Panc1 (cell line): ENCODE measurements at regions not wholly inside any gene's neighbourhood (a gene's known extent, or its start where the extent isn't known, plus 50 kb on each side); places are given as distances from the start of the nearest gene placed in this dataset.

Source experiments
- ATAC-seq: fragments of 200-7000 bp; cut with Tn5 transposase; 2 replicates; pipeline ENCODE4 v1.9.1; 2020; ENCODE audit warnings: mild to moderate bottlenecking, moderate library complexity
- BruUV-seq: library from RNA; stranded (reverse); fragments of 400-500 nt; replicated peaks from 2 replicates; lab custom pipeline; 2021; lab: Mats Ljungman, UMichigan
- CTCF ChIA-PET: fragments of 300-600 bp; sonication (Branson Sonifier 250); formaldehyde crosslinking; loops from one replicate; lab custom pipeline; 2022; ENCODE audit warnings: antibody characterized with exemption; lab: Charles Lee
- POLR2A ChIA-PET: fragments of 300-600 bp; sonication (Branson Sonifier 250); formaldehyde crosslinking; loops from one replicate; lab custom pipeline; 2022; ENCODE audit warnings: antibody characterized with exemption; lab: Charles Lee
- DNase-seq: peaks from one replicate; pipeline ENCODE4 v3.0.0-alpha.2; 2010; ENCODE audit warnings: low read depth, low spot score
- H3K27ac ChIP-seq: 2 replicates; pipeline ENCODE4 v1.5.1; 2011; ENCODE audit warnings: mild to moderate bottlenecking, low read length, inconsistent platforms
- H3K27me3 ChIP-seq: fragments of 200-500 bp; sonication (Bioruptor generic); 2 replicates; pipeline ENCODE4 v1.6.0; 2014; ENCODE audit warnings: low read length, inconsistent platforms; ENCODE audit not compliant: control insufficient read depth, insufficient read depth
- H3K36me3 ChIP-seq: fragments of 200-500 bp; sonication (Bioruptor generic); 2 replicates; pipeline ENCODE4 v1.5.1; 2014; ENCODE audit warnings: inconsistent platforms, mild to moderate bottlenecking, low read length, moderate library complexity; ENCODE audit not compliant: control insufficient read depth, insufficient read depth
- H3K4me1 ChIP-seq: 2 replicates; pipeline ENCODE4 v1.5.1; 2011; ENCODE audit warnings: inconsistent platforms, mild to moderate bottlenecking, low read length, moderate library complexity; ENCODE audit not compliant: control insufficient read depth, insufficient read depth
- H3K4me3 ChIP-seq, 2 experiments: 2 replicates each; pipeline ENCODE4 v1.5.1; 2011 to 2012; ENCODE audit warnings: low read depth in 2 of 2, low read length in 2 of 2, mild to moderate bottlenecking in 2 of 2, inconsistent platforms in 1 of 2, moderate library complexity in 1 of 2
- H3K9me3 ChIP-seq: fragments of 200-500 bp; sonication (Bioruptor generic); 2 replicates; pipeline ENCODE4 v1.5.1; 2014; ENCODE audit warnings: low read depth, mild to moderate bottlenecking, inconsistent platforms, low read length, moderate library complexity; ENCODE audit not compliant: control insufficient read depth, insufficient read depth
- POLR2AphosphoS5 ChIP-seq: IDR thresholded peaks from 2 replicates; pipeline ENCODE4 v1.6.1; 2012; ENCODE audit warnings: mild to moderate bottlenecking, low read depth, low read length, moderate library complexity
- SIN3A ChIP-seq: IDR thresholded peaks from 2 replicates; pipeline ENCODE4 v1.6.1; 2012; ENCODE audit warnings: low read depth, mild to moderate bottlenecking, low read length, moderate library complexity, borderline replicate concordance; ENCODE audit not compliant: insufficient read depth
- TCF7L2 ChIP-seq: IDR thresholded peaks from 2 replicates; pipeline ENCODE4 v1.6.1; 2011; ENCODE audit warnings: mild to moderate bottlenecking, low read depth, low read length, inconsistent platforms
- in situ Hi-C: cut with HindIII; loops from 2 replicates; pipeline ENCODE4 v1.10.0; 2016; ENCODE audit warnings: low sequenced_read_pairs, low pct_unique_long_range_greater_than_20kb
- intact Hi-C: fragments of 100-400 bp; cut with micrococcal nuclease; formaldehyde crosslinking; loops from one replicate; pipeline ENCODE4 v1.10.0; 2022; ENCODE audit not compliant: unreplicated experiment
- TF ChIP-seq, protein P1 (sequence below): fragments of 450-650 bp; IDR thresholded peaks from 2 replicates; pipeline ENCODE4 v1.5.1; 2017; ENCODE audit warnings: mild to moderate bottlenecking
- TF ChIP-seq, protein P2 (sequence below), 2 experiments: IDR thresholded peaks; 2 replicates each; pipeline ENCODE4 v1.6.1; 2011 to 2012; ENCODE audit warnings: low read depth in 2 of 2, control low read depth in 1 of 2, low read length in 1 of 2, mild to moderate bottlenecking in 1 of 2, moderate library complexity in 1 of 2; ENCODE audit not compliant: insufficient read depth in 1 of 2

DNA sequence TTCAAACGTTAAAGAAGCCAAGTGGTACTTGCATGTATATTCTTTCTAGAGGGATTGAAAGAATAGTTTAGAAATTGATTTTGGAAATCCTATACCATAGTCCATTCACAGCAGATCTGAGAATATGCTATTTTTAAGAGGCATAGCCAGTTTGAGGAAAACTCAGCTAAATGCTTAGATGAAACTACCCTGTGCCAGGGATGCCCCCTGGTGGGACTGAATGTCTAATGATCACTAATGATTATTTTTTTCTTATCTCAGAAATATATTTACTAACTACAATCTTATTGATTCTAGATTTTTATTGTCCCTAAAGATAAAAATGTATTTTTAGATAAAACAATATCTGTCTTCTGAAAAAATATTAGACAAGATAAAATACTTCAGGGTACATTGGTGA lies 844.9 kb upstream of the PHF14 start:
- ATAC-seq (no peak), DNase-seq (no peak)
- ChIA-PET CTCF (no interaction called here), POLR2A (no interaction called here)
- Histone ChIP-seq H3K4me1 (no peaks in the 10 kb centered on the region), H3K36me3 (no peaks in the 10 kb centered on the region), H3K27ac (no peak overlapping the region), H3K27me3 (no peaks in the 10 kb centered on the region), H3K4me3 (no peak overlapping the region), H3K9me3 (no peaks in the 10 kb centered on the region)
- in situ Hi-C loops = no loop called here
- no TSS peak for BruUV-seq
- TF ChIP-seq POLR2AphosphoS5 = no peak
- TF ChIP-seq, protein P1, sequence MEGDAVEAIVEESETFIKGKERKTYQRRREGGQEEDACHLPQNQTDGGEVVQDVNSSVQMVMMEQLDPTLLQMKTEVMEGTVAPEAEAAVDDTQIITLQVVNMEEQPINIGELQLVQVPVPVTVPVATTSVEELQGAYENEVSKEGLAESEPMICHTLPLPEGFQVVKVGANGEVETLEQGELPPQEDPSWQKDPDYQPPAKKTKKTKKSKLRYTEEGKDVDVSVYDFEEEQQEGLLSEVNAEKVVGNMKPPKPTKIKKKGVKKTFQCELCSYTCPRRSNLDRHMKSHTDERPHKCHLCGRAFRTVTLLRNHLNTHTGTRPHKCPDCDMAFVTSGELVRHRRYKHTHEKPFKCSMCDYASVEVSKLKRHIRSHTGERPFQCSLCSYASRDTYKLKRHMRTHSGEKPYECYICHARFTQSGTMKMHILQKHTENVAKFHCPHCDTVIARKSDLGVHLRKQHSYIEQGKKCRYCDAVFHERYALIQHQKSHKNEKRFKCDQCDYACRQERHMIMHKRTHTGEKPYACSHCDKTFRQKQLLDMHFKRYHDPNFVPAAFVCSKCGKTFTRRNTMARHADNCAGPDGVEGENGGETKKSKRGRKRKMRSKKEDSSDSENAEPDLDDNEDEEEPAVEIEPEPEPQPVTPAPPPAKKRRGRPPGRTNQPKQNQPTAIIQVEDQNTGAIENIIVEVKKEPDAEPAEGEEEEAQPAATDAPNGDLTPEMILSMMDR = peak; percentile 32; the same call in 1 of the 2 replicates
- intact Hi-C loops = no loop called here

DNA sequence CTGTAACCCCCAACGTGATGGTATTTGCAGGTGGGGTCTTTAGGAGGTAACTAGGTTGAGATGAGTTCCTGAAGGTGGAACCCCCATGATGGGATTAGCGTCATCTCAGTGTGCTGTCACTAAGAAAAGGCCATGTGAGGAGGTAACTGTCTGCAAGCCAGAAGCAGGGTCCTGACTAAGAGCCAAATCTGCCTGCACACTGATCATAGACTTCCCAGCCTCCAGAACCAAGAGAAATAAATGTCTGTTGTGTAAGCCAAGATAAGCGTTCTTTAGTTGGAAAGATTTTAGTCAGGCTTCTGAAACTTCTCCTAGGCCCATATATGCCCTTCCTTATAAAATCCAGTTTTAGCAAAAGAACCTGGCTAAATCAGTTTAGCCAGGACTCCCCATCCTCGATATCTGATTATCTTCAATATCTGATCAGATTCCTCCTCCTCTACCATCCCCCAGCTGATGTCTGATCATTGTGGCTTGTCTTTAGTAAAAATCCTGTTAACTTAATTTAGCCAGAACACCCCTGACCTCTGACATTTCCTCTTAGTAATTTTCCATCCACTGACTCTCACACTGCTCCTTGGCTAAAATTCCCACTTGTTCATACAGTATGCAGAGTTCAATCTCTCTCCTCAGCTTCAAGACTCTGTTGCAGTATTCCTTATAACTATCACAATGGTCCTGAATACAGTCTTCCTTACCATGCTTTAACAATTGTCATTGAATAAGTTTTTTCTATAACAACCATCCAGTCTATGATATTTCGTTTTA lies 835.4 kb upstream of the PHF14 start:
- Histone ChIP-seq H3K27me3 (no peaks in the 10 kb centered on the region), H3K4me3 (no peak overlapping the region), H3K4me1 (no peaks in the 10 kb centered on the region), H3K36me3 (no peaks in the 10 kb centered on the region), H3K9me3 (no peaks in the 10 kb centered on the region), H3K27ac (no peak overlapping the region)
- no TSS peak for BruUV-seq
- CTCF ChIA-PET = no interaction called here
- intact Hi-C loops (no loop called here), in situ Hi-C loops (no loop called here)
- DNase-seq (no peak), ATAC-seq (no peak)
- POLR2A ChIA-PET = no interaction called here
- no peak for TF ChIP-seq POLR2AphosphoS5
- TF ChIP-seq, protein P2, sequence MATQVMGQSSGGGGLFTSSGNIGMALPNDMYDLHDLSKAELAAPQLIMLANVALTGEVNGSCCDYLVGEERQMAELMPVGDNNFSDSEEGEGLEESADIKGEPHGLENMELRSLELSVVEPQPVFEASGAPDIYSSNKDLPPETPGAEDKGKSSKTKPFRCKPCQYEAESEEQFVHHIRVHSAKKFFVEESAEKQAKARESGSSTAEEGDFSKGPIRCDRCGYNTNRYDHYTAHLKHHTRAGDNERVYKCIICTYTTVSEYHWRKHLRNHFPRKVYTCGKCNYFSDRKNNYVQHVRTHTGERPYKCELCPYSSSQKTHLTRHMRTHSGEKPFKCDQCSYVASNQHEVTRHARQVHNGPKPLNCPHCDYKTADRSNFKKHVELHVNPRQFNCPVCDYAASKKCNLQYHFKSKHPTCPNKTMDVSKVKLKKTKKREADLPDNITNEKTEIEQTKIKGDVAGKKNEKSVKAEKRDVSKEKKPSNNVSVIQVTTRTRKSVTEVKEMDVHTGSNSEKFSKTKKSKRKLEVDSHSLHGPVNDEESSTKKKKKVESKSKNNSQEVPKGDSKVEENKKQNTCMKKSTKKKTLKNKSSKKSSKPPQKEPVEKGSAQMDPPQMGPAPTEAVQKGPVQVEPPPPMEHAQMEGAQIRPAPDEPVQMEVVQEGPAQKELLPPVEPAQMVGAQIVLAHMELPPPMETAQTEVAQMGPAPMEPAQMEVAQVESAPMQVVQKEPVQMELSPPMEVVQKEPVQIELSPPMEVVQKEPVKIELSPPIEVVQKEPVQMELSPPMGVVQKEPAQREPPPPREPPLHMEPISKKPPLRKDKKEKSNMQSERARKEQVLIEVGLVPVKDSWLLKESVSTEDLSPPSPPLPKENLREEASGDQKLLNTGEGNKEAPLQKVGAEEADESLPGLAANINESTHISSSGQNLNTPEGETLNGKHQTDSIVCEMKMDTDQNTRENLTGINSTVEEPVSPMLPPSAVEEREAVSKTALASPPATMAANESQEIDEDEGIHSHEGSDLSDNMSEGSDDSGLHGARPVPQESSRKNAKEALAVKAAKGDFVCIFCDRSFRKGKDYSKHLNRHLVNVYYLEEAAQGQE (IDR thresholded peaks at IDR 0.05; ENCODE audit: insufficient read depth in 1 of 2, low read depth in 2 of 2, low read length in 1 of 2) = no peak
- TF ChIP-seq, protein P1 = no peak
- TF ChIP-seq TCF7L2 = no peak
- TF ChIP-seq SIN3A = no peak
